WTC11 (cell line): ENCODE measurements at regions not wholly inside any gene's neighbourhood (a gene's known extent, or its start where the extent isn't known, plus 50 kb on each side); places are given as distances from the start of the nearest gene placed in this dataset.

Experiments used
- ATAC-seq: fragments of 200-7000 bp; cut with Tn5 transposase; 2 replicates; pipeline ENCODE4 v1.10.0; 2021; ENCODE audit warnings: mild to moderate bottlenecking, moderate library complexity
- CTCF ChIA-PET: fragments of 300-600 bp; sonication (Branson Sonifier 250); formaldehyde crosslinking; loops from one replicate; lab custom pipeline; 2021; ENCODE audit warnings: antibody characterized with exemption; lab: Charles Lee
- POLR2A ChIA-PET: fragments of 350-600 bp; sonication (Branson Sonifier 250); formaldehyde crosslinking; loops from one replicate; lab custom pipeline; 2021; ENCODE audit warnings: antibody characterized with exemption; lab: Charles Lee
- DNase-seq: peaks from one replicate; pipeline ENCODE4 v3.0.0; 2021; ENCODE audit warnings: low spot score
- H3K27ac Mint-ChIP-seq: 2 replicates; pipeline ENCODE4 v1.8.0; 2021; ENCODE audit warnings: mixed read lengths
- H3K27me3 Mint-ChIP-seq: 2 replicates; pipeline ENCODE4 v1.8.0; 2021; ENCODE audit warnings: low read depth, mild to moderate bottlenecking, moderate library complexity, mixed read lengths
- H3K36me3 Mint-ChIP-seq: 2 replicates; pipeline ENCODE4 v1.8.0; 2021; ENCODE audit warnings: mixed read lengths
- H3K4me1 Mint-ChIP-seq: 2 replicates; pipeline ENCODE4 v1.8.0; 2022; ENCODE audit warnings: mixed read lengths
- H3K4me3 Mint-ChIP-seq: 2 replicates; pipeline ENCODE4 v1.8.0; 2021; ENCODE audit warnings: mild to moderate bottlenecking, moderate library complexity, mixed read lengths
- H3K9me3 Mint-ChIP-seq: 2 replicates; pipeline ENCODE4 v1.8.0; 2021; ENCODE audit warnings: mixed read lengths
- FOXJ3 ChIP-seq: sonication (generic); formaldehyde crosslinking; IDR thresholded peaks from 2 replicates; pipeline ENCODE4 v1.9.0; 2021; ENCODE audit warnings: missing genetic modification reagents, mild to moderate bottlenecking, borderline replicate concordance
- MYBL2 ChIP-seq: sonication (generic); formaldehyde crosslinking; IDR thresholded peaks from 2 replicates; pipeline ENCODE4 v1.8.1; 2023; ENCODE audit warnings: mild to moderate bottlenecking, moderate library complexity, missing genetic modification reagents
- NFE2L1 ChIP-seq: sonication (generic); formaldehyde crosslinking; IDR thresholded peaks from 2 replicates; pipeline ENCODE4 v1.8.1; 2023; ENCODE audit warnings: missing genetic modification reagents
- PRRX2 ChIP-seq: fragments of 250-450 bp; sonication (Bioruptor Pico); IDR thresholded peaks from 2 replicates; pipeline ENCODE4 v1.8.0; 2021; ENCODE audit warnings: mild to moderate bottlenecking
- RORB ChIP-seq: fragments of 250-450 bp; sonication (Bioruptor Pico); IDR thresholded peaks from 2 replicates; pipeline ENCODE4 v1.9.0; 2021; ENCODE audit warnings: mild to moderate bottlenecking
- ZNF317 ChIP-seq: sonication (generic); formaldehyde crosslinking; IDR thresholded peaks from 2 replicates; pipeline ENCODE4 v1.8.1; 2023; ENCODE audit warnings: low read depth, mild to moderate bottlenecking, moderate library complexity, missing genetic modification reagents, borderline replicate concordance
- TF ChIP-seq, protein P1 (sequence below): fragments of 250-450 bp; sonication (Bioruptor Pico); conservative IDR thresholded peaks from 2 replicates; pipeline ENCODE4 v1.9.0; 2021; ENCODE audit warnings: mild to moderate bottlenecking
- TF ChIP-seq, protein P2 (sequence below): sonication (generic); formaldehyde crosslinking; IDR thresholded peaks from 2 replicates; pipeline ENCODE4 v1.8.1; 2023; ENCODE audit warnings: mild to moderate bottlenecking, missing genetic modification reagents, borderline replicate concordance
- TF ChIP-seq, protein P3 (sequence below): sonication (generic); formaldehyde crosslinking; IDR thresholded peaks from 2 replicates; pipeline ENCODE4 v1.8.0; 2023; ENCODE audit warnings: mild to moderate bottlenecking, missing genetic modification reagents
- TF ChIP-seq, protein P4 (sequence below): fragments of 200-600 bp; IDR thresholded peaks from 2 replicates; pipeline ENCODE4 v1.8.0; 2022; ENCODE audit warnings: antibody characterized with exemption
- TF ChIP-seq, protein P5 (sequence below): sonication (generic); formaldehyde crosslinking; conservative IDR thresholded peaks from 2 replicates; pipeline ENCODE4 v1.8.1; 2023; ENCODE audit warnings: mild to moderate bottlenecking, low read depth, missing genetic modification reagents, moderate library complexity
- TF ChIP-seq, protein P6 (sequence below): sonication (generic); formaldehyde crosslinking; conservative IDR thresholded peaks from 2 replicates; pipeline ENCODE4 v1.8.1; 2022; ENCODE audit warnings: mild to moderate bottlenecking, missing genetic modification reagents

DNA sequence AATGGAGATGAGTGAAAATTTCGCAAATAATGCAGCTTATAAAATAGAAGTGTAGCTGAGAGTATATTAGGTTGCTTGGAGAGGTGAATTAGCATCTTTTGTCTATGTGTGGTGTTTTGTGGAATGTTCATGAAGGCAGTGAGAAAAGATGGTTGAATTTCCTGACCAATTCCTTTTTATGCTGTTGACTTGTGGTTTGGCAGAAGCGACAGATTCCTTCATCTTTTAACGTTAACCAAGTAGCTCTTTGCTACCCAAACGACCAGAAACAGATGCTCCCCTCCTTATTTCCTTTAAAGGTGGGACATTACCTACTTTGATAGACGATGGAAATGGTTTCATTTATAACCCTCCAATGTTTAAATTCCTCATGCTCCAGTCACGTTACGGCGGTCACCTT lies 390.5 kb downstream of the QKI start (continued):
- TF ChIP-seq, protein P1, sequence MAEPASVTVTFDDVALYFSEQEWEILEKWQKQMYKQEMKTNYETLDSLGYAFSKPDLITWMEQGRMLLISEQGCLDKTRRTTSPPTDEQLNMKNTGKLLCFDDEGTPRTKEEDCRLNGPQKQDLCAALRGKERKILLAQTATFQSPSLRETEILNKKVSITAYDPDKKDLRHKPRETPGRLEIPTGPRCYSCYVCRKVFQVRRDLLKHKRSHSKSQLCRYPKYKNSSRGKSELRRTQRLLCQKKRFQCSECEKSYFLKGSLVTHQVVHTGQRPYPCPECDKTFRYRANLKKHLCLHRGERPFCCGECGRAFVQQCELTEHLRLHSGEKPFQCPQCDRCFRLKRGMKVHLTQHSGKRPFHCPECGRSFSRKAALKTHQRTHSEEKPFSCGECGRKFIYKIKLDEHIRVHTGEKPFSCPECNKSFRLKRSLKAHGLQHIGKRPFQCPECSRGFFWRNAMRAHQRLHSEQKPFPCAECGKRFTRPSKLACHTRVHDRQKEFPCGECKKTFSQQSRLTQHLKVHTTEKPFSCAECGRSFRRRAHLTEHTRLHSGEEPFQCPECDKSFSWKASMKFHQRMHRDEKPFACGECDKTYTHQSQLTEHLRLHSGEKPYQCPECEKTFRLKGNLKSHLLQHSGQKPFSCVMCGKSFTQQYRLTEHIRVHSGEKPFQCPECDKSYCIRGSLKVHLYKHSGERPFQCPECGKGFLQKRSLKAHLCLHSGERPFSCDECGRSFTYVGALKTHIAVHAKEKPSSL (CRISPR knock-in tag): no peak
- no peak for TF ChIP-seq NFE2L1 (CRISPR knock-in tag)
- TF ChIP-seq ZNF317: no peak
- TF ChIP-seq, protein P2, sequence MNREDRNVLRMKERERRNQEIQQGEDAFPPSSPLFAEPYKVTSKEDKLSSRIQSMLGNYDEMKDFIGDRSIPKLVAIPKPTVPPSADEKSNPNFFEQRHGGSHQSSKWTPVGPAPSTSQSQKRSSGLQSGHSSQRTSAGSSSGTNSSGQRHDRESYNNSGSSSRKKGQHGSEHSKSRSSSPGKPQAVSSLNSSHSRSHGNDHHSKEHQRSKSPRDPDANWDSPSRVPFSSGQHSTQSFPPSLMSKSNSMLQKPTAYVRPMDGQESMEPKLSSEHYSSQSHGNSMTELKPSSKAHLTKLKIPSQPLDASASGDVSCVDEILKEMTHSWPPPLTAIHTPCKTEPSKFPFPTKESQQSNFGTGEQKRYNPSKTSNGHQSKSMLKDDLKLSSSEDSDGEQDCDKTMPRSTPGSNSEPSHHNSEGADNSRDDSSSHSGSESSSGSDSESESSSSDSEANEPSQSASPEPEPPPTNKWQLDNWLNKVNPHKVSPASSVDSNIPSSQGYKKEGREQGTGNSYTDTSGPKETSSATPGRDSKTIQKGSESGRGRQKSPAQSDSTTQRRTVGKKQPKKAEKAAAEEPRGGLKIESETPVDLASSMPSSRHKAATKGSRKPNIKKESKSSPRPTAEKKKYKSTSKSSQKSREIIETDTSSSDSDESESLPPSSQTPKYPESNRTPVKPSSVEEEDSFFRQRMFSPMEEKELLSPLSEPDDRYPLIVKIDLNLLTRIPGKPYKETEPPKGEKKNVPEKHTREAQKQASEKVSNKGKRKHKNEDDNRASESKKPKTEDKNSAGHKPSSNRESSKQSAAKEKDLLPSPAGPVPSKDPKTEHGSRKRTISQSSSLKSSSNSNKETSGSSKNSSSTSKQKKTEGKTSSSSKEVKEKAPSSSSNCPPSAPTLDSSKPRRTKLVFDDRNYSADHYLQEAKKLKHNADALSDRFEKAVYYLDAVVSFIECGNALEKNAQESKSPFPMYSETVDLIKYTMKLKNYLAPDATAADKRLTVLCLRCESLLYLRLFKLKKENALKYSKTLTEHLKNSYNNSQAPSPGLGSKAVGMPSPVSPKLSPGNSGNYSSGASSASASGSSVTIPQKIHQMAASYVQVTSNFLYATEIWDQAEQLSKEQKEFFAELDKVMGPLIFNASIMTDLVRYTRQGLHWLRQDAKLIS (CRISPR knock-in tag): no peak
- TF ChIP-seq, protein P3, sequence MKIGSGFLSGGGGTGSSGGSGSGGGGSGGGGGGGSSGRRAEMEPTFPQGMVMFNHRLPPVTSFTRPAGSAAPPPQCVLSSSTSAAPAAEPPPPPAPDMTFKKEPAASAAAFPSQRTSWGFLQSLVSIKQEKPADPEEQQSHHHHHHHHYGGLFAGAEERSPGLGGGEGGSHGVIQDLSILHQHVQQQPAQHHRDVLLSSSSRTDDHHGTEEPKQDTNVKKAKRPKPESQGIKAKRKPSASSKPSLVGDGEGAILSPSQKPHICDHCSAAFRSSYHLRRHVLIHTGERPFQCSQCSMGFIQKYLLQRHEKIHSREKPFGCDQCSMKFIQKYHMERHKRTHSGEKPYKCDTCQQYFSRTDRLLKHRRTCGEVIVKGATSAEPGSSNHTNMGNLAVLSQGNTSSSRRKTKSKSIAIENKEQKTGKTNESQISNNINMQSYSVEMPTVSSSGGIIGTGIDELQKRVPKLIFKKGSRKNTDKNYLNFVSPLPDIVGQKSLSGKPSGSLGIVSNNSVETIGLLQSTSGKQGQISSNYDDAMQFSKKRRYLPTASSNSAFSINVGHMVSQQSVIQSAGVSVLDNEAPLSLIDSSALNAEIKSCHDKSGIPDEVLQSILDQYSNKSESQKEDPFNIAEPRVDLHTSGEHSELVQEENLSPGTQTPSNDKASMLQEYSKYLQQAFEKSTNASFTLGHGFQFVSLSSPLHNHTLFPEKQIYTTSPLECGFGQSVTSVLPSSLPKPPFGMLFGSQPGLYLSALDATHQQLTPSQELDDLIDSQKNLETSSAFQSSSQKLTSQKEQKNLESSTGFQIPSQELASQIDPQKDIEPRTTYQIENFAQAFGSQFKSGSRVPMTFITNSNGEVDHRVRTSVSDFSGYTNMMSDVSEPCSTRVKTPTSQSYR: no peak
- TF ChIP-seq MYBL2: no peak
- TF ChIP-seq, protein P4, sequence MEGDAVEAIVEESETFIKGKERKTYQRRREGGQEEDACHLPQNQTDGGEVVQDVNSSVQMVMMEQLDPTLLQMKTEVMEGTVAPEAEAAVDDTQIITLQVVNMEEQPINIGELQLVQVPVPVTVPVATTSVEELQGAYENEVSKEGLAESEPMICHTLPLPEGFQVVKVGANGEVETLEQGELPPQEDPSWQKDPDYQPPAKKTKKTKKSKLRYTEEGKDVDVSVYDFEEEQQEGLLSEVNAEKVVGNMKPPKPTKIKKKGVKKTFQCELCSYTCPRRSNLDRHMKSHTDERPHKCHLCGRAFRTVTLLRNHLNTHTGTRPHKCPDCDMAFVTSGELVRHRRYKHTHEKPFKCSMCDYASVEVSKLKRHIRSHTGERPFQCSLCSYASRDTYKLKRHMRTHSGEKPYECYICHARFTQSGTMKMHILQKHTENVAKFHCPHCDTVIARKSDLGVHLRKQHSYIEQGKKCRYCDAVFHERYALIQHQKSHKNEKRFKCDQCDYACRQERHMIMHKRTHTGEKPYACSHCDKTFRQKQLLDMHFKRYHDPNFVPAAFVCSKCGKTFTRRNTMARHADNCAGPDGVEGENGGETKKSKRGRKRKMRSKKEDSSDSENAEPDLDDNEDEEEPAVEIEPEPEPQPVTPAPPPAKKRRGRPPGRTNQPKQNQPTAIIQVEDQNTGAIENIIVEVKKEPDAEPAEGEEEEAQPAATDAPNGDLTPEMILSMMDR: no peak
- no peak for TF ChIP-seq FOXJ3 (CRISPR knock-in tag)

DNA sequence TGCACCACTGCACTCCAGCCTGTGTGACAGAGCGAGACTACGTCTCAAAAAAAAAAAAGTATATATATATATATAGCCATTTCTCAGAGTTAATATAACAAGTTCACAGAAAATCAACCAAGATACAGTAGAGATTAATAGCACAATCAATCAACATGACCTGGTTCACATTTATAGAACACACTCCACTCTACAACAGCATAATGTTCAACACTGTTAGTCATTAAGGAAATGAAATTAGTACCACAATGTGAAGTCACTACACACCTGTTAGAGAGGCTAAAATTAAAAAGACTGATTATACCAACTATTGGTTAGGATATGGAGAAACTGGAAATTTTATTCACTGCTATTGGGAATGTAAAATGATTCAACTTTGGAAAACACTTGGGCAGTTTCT lies 387.7 kb downstream of the QKI start:
- POLR2A ChIA-PET: no interaction called here
- H3K9me3 Mint-ChIP-seq: peaks cover 16% of the 10 kb centered on the region
- no peak overlapping the region for H3K4me3 Mint-ChIP-seq
- DNase-seq: no peak
- H3K4me1 Mint-ChIP-seq: peaks cover 8% of the 10 kb centered on the region
- peaks cover 2% of the 10 kb centered on the region; the same call in 1 of the 2 replicates for H3K36me3 Mint-ChIP-seq
- no peak for ATAC-seq
- CTCF ChIA-PET: no interaction called here
- H3K27ac Mint-ChIP-seq: no peak overlapping the region
- TF ChIP-seq, protein P5, sequence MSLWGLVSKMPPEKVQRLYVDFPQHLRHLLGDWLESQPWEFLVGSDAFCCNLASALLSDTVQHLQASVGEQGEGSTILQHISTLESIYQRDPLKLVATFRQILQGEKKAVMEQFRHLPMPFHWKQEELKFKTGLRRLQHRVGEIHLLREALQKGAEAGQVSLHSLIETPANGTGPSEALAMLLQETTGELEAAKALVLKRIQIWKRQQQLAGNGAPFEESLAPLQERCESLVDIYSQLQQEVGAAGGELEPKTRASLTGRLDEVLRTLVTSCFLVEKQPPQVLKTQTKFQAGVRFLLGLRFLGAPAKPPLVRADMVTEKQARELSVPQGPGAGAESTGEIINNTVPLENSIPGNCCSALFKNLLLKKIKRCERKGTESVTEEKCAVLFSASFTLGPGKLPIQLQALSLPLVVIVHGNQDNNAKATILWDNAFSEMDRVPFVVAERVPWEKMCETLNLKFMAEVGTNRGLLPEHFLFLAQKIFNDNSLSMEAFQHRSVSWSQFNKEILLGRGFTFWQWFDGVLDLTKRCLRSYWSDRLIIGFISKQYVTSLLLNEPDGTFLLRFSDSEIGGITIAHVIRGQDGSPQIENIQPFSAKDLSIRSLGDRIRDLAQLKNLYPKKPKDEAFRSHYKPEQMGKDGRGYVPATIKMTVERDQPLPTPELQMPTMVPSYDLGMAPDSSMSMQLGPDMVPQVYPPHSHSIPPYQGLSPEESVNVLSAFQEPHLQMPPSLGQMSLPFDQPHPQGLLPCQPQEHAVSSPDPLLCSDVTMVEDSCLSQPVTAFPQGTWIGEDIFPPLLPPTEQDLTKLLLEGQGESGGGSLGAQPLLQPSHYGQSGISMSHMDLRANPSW (CRISPR knock-in tag): no peak
- TF ChIP-seq RORB (CRISPR knock-in tag): no peak
- no peak for TF ChIP-seq PRRX2 (CRISPR knock-in tag)
- TF ChIP-seq, protein P6, sequence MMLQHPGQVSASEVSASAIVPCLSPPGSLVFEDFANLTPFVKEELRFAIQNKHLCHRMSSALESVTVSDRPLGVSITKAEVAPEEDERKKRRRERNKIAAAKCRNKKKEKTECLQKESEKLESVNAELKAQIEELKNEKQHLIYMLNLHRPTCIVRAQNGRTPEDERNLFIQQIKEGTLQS (CRISPR knock-in tag): no peak
- H3K27me3 Mint-ChIP-seq: no peaks in the 10 kb centered on the region
